Breast epithelium (tissue), 3 donors: ENCODE measurements at regions not wholly inside any gene's neighbourhood (a gene's known extent, or its start where the extent isn't known, plus 50 kb on each side); places are given as distances from the start of the nearest gene placed in this dataset.

Experiments used
- CTCF ChIP-seq, 3 donors: fragments of 450-650 bp; IDR thresholded peaks; one replicate each; pipeline ENCODE4 v1.5.1; 2016 to 2017; ENCODE audit warnings: antibody characterized with exemption in 3 of 3, mild to moderate bottlenecking in 3 of 3, moderate library complexity in 3 of 3
- POLR2AphosphoS5 ChIP-seq, 3 donors: sonication (generic); formaldehyde crosslinking; IDR thresholded peaks; one replicate each; pipeline ENCODE4 v1.6.1; 2017; ENCODE audit warnings: antibody characterized with exemption in 3 of 3

GRCh38 chr1:239233626-239234025 is 152.7 kb upstream of the CHRM3 start:
- TF ChIP-seq CTCF (IDR thresholded peaks at IDR 0.05): no peak
- no peak for TF ChIP-seq POLR2AphosphoS5 (IDR thresholded peaks at IDR 0.05)
